Stimulated activated CD4-positive, alpha-beta T cell treated with anti-CD3 and anti-CD28 coated beads, TNF-alpha, amount 100 ng/mL, for 4 hours (primary cell): ENCODE measurements at regions not wholly inside any gene's neighbourhood (a gene's known extent, or its start where the extent isn't known, plus 50 kb on each side); places are given as distances from the start of the nearest gene placed in this dataset.
"Not testable (repeated sequence)": the region's sequence is repeated elsewhere in the genome, so short reads cannot be mapped to it uniquely, and the experiment has no call there.

ENCODE experiments used
- DNase-seq, 3 experiments: peaks; one replicate each; pipeline ENCODE4 v3.0.0-alpha.2; 2020; ENCODE audit warnings: low read depth in 3 of 3

- no peak for DNase-seq
Measured at GRCh38 chr6:113693851-113694250, 163.3 kb upstream of the MARCKS start.

- DNase-seq = no peak
Measured at GRCh38 chr6:113694278-113695077, 162.7 kb upstream of the MARCKS start.

- no peak for DNase-seq
Measured at GRCh38 chr6:113695516-113695915, 161.6 kb upstream of the MARCKS start.

- no peak for DNase-seq
Measured at GRCh38 chr6:113696960-113697359, 160.2 kb upstream of the MARCKS start.

- no peak for DNase-seq
Measured at GRCh38 chr6:113697632-113698410, 159.3 kb upstream of the MARCKS start.

- no peak for DNase-seq
Measured at GRCh38 chr6:113699239-113699638, 157.9 kb upstream of the MARCKS start.

GRCh38 chr6:113701552-113702254 lies 155.4 kb upstream of the MARCKS start:
- no peak for DNase-seq

GRCh38 chr6:113707194-113707593 lies 150.0 kb upstream of the MARCKS start:
- no peak for DNase-seq

- no peak for DNase-seq
Measured at GRCh38 chr6:113709936-113710509, 147.1 kb upstream of the MARCKS start.

- DNase-seq = no peak
Measured at GRCh38 chr6:113713665-113714064, 143.5 kb upstream of the MARCKS start.

GRCh38 chr6:113718588-113718987 lies 138.6 kb upstream of the MARCKS start:
- no peak for DNase-seq

GRCh38 chr6:113719064-113719463 lies 138.1 kb upstream of the MARCKS start:
- DNase-seq = no peak

GRCh38 chr6:113719545-113719944 lies 137.6 kb upstream of the MARCKS start:
- no peak for DNase-seq

- DNase-seq = no peak
Measured at GRCh38 chr6:113723182-113723581, 134.0 kb upstream of the MARCKS start.

- DNase-seq = not testable (repeated sequence)
Measured at GRCh38 chr6:113724927-113725326, 132.2 kb upstream of the MARCKS start.

- no peak for DNase-seq
Measured at GRCh38 chr6:113731541-113731940, 125.6 kb upstream of the MARCKS start.

GRCh38 chr6:113732384-113732966 lies 124.7 kb upstream of the MARCKS start:
- DNase-seq = no peak

GRCh38 chr6:113733381-113733780 lies 123.8 kb upstream of the MARCKS start:
- DNase-seq = no peak

GRCh38 chr6:113734982-113735381 lies 122.2 kb upstream of the MARCKS start:
- no peak for DNase-seq

- no peak for DNase-seq
Measured at GRCh38 chr6:113735491-113735890, 121.7 kb upstream of the MARCKS start.

- DNase-seq = no peak
Measured at GRCh38 chr6:113736978-113737377, 120.2 kb upstream of the MARCKS start.
